ENCODE measurements at regions not wholly inside any gene's neighbourhood (a gene's known extent, or its start where the extent isn't known, plus 50 kb on each side); places are given as distances from the start of the nearest gene placed in this dataset.

DNA sequence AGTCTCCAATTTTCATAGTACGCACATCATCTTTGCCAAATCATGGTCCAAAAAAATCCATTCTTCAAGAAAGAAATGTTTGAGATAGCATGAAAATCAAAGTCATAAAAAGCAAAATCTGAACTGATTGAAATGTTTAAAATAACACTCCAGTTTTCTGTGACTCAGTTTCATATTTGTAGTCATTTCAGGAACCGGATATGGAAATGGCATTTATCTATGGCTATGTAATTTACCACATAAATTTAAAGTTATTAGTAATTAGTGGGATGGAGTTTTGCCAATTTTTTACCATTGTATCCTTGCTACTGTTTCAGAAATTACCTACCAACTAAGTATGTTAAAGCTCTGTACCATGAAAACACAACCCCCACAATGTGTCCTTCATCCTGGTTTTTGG, 456.6 kb upstream of the ACVR2A start:
- TF ChIP-seq, protein P1, sequence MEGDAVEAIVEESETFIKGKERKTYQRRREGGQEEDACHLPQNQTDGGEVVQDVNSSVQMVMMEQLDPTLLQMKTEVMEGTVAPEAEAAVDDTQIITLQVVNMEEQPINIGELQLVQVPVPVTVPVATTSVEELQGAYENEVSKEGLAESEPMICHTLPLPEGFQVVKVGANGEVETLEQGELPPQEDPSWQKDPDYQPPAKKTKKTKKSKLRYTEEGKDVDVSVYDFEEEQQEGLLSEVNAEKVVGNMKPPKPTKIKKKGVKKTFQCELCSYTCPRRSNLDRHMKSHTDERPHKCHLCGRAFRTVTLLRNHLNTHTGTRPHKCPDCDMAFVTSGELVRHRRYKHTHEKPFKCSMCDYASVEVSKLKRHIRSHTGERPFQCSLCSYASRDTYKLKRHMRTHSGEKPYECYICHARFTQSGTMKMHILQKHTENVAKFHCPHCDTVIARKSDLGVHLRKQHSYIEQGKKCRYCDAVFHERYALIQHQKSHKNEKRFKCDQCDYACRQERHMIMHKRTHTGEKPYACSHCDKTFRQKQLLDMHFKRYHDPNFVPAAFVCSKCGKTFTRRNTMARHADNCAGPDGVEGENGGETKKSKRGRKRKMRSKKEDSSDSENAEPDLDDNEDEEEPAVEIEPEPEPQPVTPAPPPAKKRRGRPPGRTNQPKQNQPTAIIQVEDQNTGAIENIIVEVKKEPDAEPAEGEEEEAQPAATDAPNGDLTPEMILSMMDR (IDR thresholded peaks at IDR 0.05): no peak
- TF ChIP-seq EP300 (IDR thresholded peaks at IDR 0.05) (no peak), POLR2A (IDR thresholded peaks at IDR 0.05) (no peak)
- intact Hi-C loops (cut with DNase I): no loop called here
- H3K27ac ChIP-seq: no peak overlapping the region
- H3K9me3 ChIP-seq: no peaks in the 10 kb centered on the region
- no peaks in the 10 kb centered on the region for H3K36me3 ChIP-seq
- H3K4me1 ChIP-seq (ENCODE audit: insufficient read depth): no peaks in the 10 kb centered on the region
- 83 to 88% (median 88%) methylated on average over 2 of the region's 2 CpGs for WGBS, 3 donors
- no peak for DNase-seq
- no peak overlapping the region for H3K4me3 ChIP-seq
- H3K27me3 ChIP-seq: no peaks in the 10 kb centered on the region

DNA sequence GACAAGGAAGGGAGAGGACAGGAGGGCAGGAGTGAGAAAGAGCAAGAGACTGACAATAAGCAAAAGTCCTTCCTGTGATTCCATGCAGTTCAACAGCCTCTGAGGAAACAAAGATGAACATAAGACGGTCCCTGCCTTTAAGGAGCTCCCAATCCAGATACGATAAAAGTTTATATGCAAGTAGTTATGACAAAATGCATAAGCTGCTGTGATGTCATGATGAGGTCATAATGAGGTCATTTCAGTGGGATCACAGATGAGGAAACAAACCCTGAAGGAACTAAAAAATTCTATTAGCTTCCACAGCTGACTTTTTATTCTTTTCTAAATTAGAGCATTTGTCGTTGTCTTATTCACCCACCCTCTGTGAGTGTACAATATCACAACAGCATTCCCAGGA, 458.5 kb upstream of the ACVR2A start:
- Histone ChIP-seq H3K27ac (no peak overlapping the region), H3K27me3 (no peaks in the 10 kb centered on the region), H3K9me3 (no peaks in the 10 kb centered on the region), H3K4me3 (no peak overlapping the region), H3K36me3 (no peaks in the 10 kb centered on the region), H3K4me1 (ENCODE audit: insufficient read depth) (no peaks in the 10 kb centered on the region)
- 63 to 82% (median 81%) methylated on average over 3 of the region's 3 CpGs for WGBS, 3 donors
- no peak for DNase-seq
- TF ChIP-seq, protein P1 (IDR thresholded peaks at IDR 0.05): no peak
- TF ChIP-seq POLR2A (IDR thresholded peaks at IDR 0.05) (no peak), EP300 (IDR thresholded peaks at IDR 0.05) (no peak)
- intact Hi-C loops (cut with DNase I): no loop called here

DNA sequence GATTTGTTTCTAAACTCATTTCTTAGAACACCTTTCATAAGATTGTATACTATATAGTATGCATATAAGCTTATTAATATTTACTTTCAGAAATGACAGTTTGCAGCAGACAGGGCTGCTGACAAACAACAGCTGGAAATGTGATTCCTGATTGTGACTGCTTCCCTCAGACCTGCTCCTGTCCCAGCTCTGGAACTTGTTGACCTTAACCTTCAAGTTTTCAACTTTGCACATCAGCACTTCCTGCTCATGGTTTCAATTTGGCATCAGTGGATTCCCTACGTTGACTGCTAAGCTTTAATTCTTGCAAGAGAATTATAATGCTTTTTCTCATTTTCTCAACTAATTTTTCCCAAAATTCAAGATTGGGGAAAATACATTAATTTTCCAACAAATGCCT, 459.2 kb upstream of the ACVR2A start:
- Histone ChIP-seq H3K36me3 (no peaks in the 10 kb centered on the region), H3K27me3 (no peaks in the 10 kb centered on the region), H3K4me1 (ENCODE audit: insufficient read depth) (no peaks in the 10 kb centered on the region), H3K4me3 (no peak overlapping the region), H3K9me3 (no peaks in the 10 kb centered on the region), H3K27ac (no peak overlapping the region)
- WGBS, 3 donors: 55% methylated on average over 1 of the region's 1 CpG
- TF ChIP-seq, protein P1 (IDR thresholded peaks at IDR 0.05): no peak
- TF ChIP-seq EP300 (IDR thresholded peaks at IDR 0.05) (no peak), POLR2A (IDR thresholded peaks at IDR 0.05) (no peak)
- intact Hi-C loops (cut with DNase I): no loop called here
- no peak for DNase-seq

DNA sequence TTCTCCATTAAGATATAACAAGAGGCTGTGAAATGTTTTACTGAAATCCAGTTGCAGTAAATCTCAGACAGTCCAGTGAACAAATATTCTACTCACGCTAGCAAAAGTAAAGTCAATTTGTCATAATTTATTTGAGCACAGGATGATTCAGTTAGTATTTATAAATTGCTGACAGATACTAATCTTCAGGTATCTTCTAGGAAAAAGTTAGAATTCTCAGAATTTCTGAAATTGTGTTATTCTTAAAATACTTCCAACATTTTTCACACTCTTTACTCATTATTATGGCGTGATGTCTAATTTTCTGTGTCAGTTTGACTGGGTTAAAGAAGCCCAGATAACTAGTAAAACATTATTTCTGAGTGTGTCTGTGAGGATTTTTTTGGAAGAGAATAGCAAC, 460.2 kb upstream of the ACVR2A start:
- no peaks in the 10 kb centered on the region for H3K27me3 ChIP-seq
- no peak overlapping the region for H3K27ac ChIP-seq
- H3K4me1 ChIP-seq (ENCODE audit: insufficient read depth): no peaks in the 10 kb centered on the region
- 84 to 95% (median 92%) methylated on average over 2 of the region's 2 CpGs for WGBS, 3 donors
- TF ChIP-seq EP300 (IDR thresholded peaks at IDR 0.05): no peak
- TF ChIP-seq, protein P1 (IDR thresholded peaks at IDR 0.05): no peak
- no peak for TF ChIP-seq POLR2A (IDR thresholded peaks at IDR 0.05)
- H3K4me3 ChIP-seq: no peak overlapping the region
- H3K36me3 ChIP-seq: no peaks in the 10 kb centered on the region
- intact Hi-C loops (cut with DNase I): no loop called here
- no peak for DNase-seq
- no peaks in the 10 kb centered on the region for H3K9me3 ChIP-seq
